ENCODE measurements at regions not wholly inside any gene's neighbourhood (a gene's known extent, or its start where the extent isn't known, plus 50 kb on each side); places are given as distances from the start of the nearest gene placed in this dataset.

- TF ChIP-seq CTCF (IDR thresholded peaks at IDR 0.05) (no peak), POLR2A (IDR thresholded peaks at IDR 0.05) (no peak)
Observed at GRCh38 chr9:89685698-89686097, 80.9 kb downstream of the GADD45G start.
